Fibroblast of mammary gland (primary cell): ENCODE measurements at regions not wholly inside any gene's neighbourhood (a gene's known extent, or its start where the extent isn't known, plus 50 kb on each side); places are given as distances from the start of the nearest gene placed in this dataset.
A peak's percentile ranks its signal among the peaks of the same experiment; 100 is the strongest.

ENCODE experiments used
- DNase-seq: peaks from one replicate; pipeline ENCODE4 v3.0.0-alpha.2; 2010; ENCODE audit warnings: low read depth
- H3K4me3 ChIP-seq: 2 replicates; pipeline ENCODE4 v1.5.1; 2011; ENCODE audit warnings: low read depth, mild to moderate bottlenecking, low read length, moderate library complexity; ENCODE audit not compliant: control insufficient read depth
- CTCF ChIP-seq: conservative IDR thresholded peaks from 2 replicates; pipeline ENCODE4 v1.5.1; 2011; ENCODE audit warnings: low read depth, low read length, inconsistent platforms; ENCODE audit not compliant: control insufficient read depth, insufficient read depth

GRCh38 chr2:220281771-220282170 is 654.3 kb downstream of the SLC4A3 start:
- peak; percentile 38 for DNase-seq
- H3K4me3 ChIP-seq, result no peak overlapping the region
- TF ChIP-seq CTCF, result no peak

DNA sequence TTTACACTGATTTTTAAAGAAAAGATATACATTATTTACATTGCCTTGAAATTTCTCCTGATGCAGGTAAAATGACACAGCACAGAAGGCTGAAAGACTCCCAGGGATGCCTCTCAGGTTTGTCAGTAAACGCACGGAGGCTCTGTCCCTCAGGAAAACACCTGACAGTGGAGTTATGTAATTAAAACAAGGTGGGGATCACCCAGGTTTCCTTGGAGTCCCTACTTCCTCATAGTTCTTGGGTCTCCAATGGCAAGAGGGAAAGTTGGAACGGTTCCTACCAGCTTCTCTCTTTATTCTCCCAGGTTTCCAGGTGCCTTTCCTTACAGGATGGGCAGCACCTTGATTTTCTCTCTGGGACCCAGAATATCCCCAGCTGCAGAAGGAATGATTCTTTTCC is 654.8 kb downstream of the SLC4A3 start:
- H3K4me3 ChIP-seq, result no peak overlapping the region
- TF ChIP-seq CTCF, result no peak
- DNase-seq, result no peak

- no peak for TF ChIP-seq CTCF
- H3K4me3 ChIP-seq, result no peak overlapping the region
- DNase-seq, result peak; percentile 40
These were observed 666.5 kb downstream of the SLC4A3 start for GRCh38 chr2:220293966-220294365.

- TF ChIP-seq CTCF, result no peak
- H3K4me3 ChIP-seq, result no peak overlapping the region
- no peak for DNase-seq
These were observed 668.7 kb downstream of the SLC4A3 start for GRCh38 chr2:220296174-220296573.

- no peak for DNase-seq
- no peak overlapping the region for H3K4me3 ChIP-seq
- no peak for TF ChIP-seq CTCF
These were observed 669.7 kb downstream of the SLC4A3 start for GRCh38 chr2:220297093-220297492.

DNA sequence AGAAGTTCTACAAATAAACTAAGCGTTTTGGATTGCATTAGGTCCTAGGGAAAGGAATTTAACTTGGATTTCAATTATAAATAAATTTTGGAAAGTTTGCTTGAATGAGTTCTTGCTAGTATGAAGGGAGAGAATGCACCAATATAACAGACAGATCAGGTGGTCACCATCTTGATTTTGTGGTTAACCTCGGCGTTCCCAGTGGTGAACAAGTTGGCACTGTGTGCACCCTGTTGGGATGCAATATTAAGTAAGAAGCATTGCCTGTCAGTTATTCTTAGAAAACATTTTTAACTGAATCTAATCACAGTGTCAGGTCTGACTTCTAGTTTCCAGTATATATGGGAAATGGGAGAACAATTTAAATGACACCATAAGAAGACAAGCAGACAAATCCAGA is 673.4 kb downstream of the SLC4A3 start:
- no peak overlapping the region for H3K4me3 ChIP-seq

More for the DNA sequence above, 673.4 kb downstream of the SLC4A3 start:
- no peak for DNase-seq
- TF ChIP-seq CTCF, result no peak
